Neural cell (in vitro differentiated cells): ENCODE measurements at regions not wholly inside any gene's neighbourhood (a gene's known extent, or its start where the extent isn't known, plus 50 kb on each side); places are given as distances from the start of the nearest gene placed in this dataset.

Source experiments
- H2AFZ ChIP-seq: fragments of 200-600, 300-800 bp; sonication (generic), shearing (Covaris generic); 2 replicates; pipeline ENCODE4 v1.6.0; 2014; ENCODE audit warnings: low read depth, mild to moderate bottlenecking, antibody characterized with exemption, low read length, moderate library complexity
- H3F3A ChIP-seq: fragments of 200-600 bp; shearing (Covaris generic); 2 replicates; pipeline ENCODE4 v1.6.1; 2016; ENCODE audit warnings: mild to moderate bottlenecking, moderate library complexity, mixed read lengths, antibody characterized with exemption, low read length; ENCODE audit not compliant: insufficient read depth, poor library complexity, severe bottlenecking
- H3K27ac ChIP-seq: fragments of 200-600, 300-800 bp; sonication (generic), shearing (Covaris generic); 2 replicates; pipeline ENCODE4 v1.5.1; 2014; ENCODE audit warnings: mild to moderate bottlenecking, low read length, moderate library complexity
- H3K27me3 ChIP-seq: fragments of 300-800, 200-600 bp; sonication (generic), shearing (Covaris generic); 2 replicates; pipeline ENCODE4 v1.6.0; 2014; ENCODE audit warnings: mild to moderate bottlenecking, low read depth, low read length, moderate library complexity; ENCODE audit not compliant: insufficient read depth
- H3K36me3 ChIP-seq: fragments of 300-800, 200-600 bp; sonication (generic), shearing (Covaris generic); 2 replicates; pipeline ENCODE4 v1.5.1; 2014; ENCODE audit warnings: mild to moderate bottlenecking, antibody characterized with exemption, low read length, moderate library complexity; ENCODE audit not compliant: insufficient read depth
- H3K4me2 ChIP-seq: fragments of 300-800, 200-600 bp; sonication (generic), shearing (Covaris generic); 2 replicates; pipeline ENCODE4 v1.6.0; 2014; ENCODE audit warnings: mild to moderate bottlenecking, low read length
- H3K4me3 ChIP-seq: fragments of 300-800, 200-600 bp; sonication (generic), shearing (Covaris generic); 2 replicates; pipeline ENCODE4 v1.5.1; 2014; ENCODE audit warnings: mild to moderate bottlenecking, low read length, moderate library complexity
- H3K79me2 ChIP-seq: fragments of 200-600 bp; shearing (Covaris generic); replicated peaks from 2 replicates; pipeline ENCODE4 v1.6.0; 2014; ENCODE audit warnings: mild to moderate bottlenecking, low read length, moderate library complexity; ENCODE audit not compliant: insufficient read depth
- H3K9ac ChIP-seq: fragments of 300-800, 200-600 bp; sonication (generic), shearing (Covaris generic); 2 replicates; pipeline ENCODE4 v1.6.1; 2016; ENCODE audit warnings: mild to moderate bottlenecking, low read length, mixed read lengths
- H3K9me2 ChIP-seq: fragments of 200-600 bp; shearing (Covaris generic); 2 replicates; pipeline ENCODE4 v1.6.1; 2016; ENCODE audit warnings: mild to moderate bottlenecking, low read length, mixed read lengths; ENCODE audit not compliant: insufficient read depth
- H3K9me3 ChIP-seq: fragments of 200-600, 300-800 bp; sonication (generic), shearing (Covaris generic); 2 replicates; pipeline ENCODE4 v1.6.1; 2016; ENCODE audit warnings: mild to moderate bottlenecking, mixed run types, low read length, moderate library complexity, mixed read lengths
- H4K20me1 ChIP-seq: fragments of 200-600 bp; shearing (Covaris generic); 2 replicates; pipeline ENCODE4 v1.6.1; 2016; ENCODE audit warnings: mild to moderate bottlenecking, mixed run types; ENCODE audit not compliant: insufficient read depth
- CTCF ChIP-seq: fragments of 450-650 bp; IDR thresholded peaks from 2 replicates; pipeline ENCODE4 v1.5.1; 2014; ENCODE audit warnings: antibody characterized with exemption, mild to moderate bottlenecking, moderate library complexity; ENCODE audit not compliant: poor library complexity, severe bottlenecking
- EP300 ChIP-seq: fragments of 450-650 bp; conservative IDR thresholded peaks from 2 replicates; pipeline ENCODE4 v1.6.1; 2014; ENCODE audit warnings: antibody characterized with exemption, mild to moderate bottlenecking, moderate library complexity; ENCODE audit not compliant: poor library complexity, severe bottlenecking
- EZH2 ChIP-seq: fragments of 200-600, 300-800 bp; shearing (Covaris generic), sonication (generic); IDR thresholded peaks from 2 replicates; pipeline ENCODE4 v1.6.1; 2014; ENCODE audit warnings: antibody characterized with exemption, low read length, borderline replicate concordance, mild to moderate bottlenecking; ENCODE audit not compliant: insufficient read depth, poor library complexity, severe bottlenecking
- MXI1 ChIP-seq: fragments of 450-650 bp; conservative IDR thresholded peaks from 2 replicates; pipeline ENCODE4 v1.6.1; 2014; ENCODE audit warnings: antibody characterized with exemption, mild to moderate bottlenecking; ENCODE audit not compliant: poor library complexity, severe bottlenecking
- POLR2AphosphoS5 ChIP-seq: IDR thresholded peaks from 2 replicates; pipeline ENCODE4 v1.6.1; 2012
- RAD21 ChIP-seq: fragments of 450-650 bp; conservative IDR thresholded peaks from 2 replicates; pipeline ENCODE4 v1.6.1; 2014; ENCODE audit warnings: antibody characterized with exemption, mild to moderate bottlenecking, moderate library complexity
- SMC3 ChIP-seq: fragments of 450-650 bp; conservative IDR thresholded peaks from 2 replicates; pipeline ENCODE4 v1.6.1; 2014; ENCODE audit warnings: antibody characterized with exemption, mild to moderate bottlenecking, moderate library complexity; ENCODE audit not compliant: poor library complexity
- TAF1 ChIP-seq: IDR thresholded peaks from 2 replicates; pipeline ENCODE4 v1.6.1; 2012; ENCODE audit warnings: low read depth
- TF ChIP-seq, protein P1 (sequence below): IDR thresholded peaks from 2 replicates; pipeline ENCODE4 v1.6.1; 2012; ENCODE audit warnings: borderline replicate concordance

DNA sequence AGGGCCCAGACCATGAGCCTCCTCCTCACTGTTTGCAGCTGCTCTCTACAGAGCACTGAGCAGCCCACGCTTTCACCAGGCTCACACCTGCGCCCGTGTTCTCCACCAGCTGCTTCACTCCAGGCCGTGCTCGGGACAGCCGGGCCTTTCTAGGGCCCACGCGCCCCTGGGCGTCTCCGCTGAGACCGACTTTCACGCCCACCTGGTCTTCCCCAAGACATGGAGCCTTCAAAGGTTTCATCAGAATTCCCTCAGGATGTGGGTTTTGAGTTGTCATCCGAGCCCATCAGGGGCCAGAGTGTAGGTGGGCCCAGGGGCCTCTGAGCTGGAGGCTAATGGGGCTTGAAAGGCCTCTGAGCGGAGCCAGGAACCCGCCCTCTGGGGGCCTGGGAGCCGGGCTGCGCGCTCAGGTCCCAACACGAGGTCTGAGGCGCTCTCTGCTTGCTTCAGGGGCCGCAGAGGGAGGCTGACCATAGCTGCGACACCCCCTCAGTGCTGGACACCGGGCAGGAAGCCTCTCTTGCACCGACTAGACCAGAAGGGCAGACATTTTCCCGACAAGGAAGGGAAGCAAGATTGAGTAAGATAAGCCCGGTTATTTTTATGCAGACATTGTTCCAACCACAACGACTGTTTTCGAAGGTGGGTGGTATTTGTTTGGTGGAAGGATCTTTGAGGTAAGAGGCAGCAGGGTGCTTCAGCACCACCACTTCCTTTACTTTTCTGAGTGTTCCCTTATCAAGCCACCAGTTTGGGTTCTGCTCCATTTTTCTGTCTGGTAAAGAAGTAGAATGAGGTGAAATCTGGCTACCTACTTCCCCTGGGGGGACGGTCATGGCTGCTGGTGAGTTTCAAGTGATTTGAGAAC lies 125.0 kb upstream of the FUT8 start:
- H2AFZ ChIP-seq = no peak overlapping the region
- no peaks in the 10 kb centered on the region for H3K36me3 ChIP-seq
- H3K79me2 ChIP-seq = no peaks in the 10 kb centered on the region
- TF ChIP-seq SMC3 (no peak), EP300 (no peak), MXI1 (no peak), EZH2 (no peak), CTCF (no peak), RAD21 (no peak), TAF1 (no peak), POLR2AphosphoS5 (no peak)
- TF ChIP-seq, protein P1, sequence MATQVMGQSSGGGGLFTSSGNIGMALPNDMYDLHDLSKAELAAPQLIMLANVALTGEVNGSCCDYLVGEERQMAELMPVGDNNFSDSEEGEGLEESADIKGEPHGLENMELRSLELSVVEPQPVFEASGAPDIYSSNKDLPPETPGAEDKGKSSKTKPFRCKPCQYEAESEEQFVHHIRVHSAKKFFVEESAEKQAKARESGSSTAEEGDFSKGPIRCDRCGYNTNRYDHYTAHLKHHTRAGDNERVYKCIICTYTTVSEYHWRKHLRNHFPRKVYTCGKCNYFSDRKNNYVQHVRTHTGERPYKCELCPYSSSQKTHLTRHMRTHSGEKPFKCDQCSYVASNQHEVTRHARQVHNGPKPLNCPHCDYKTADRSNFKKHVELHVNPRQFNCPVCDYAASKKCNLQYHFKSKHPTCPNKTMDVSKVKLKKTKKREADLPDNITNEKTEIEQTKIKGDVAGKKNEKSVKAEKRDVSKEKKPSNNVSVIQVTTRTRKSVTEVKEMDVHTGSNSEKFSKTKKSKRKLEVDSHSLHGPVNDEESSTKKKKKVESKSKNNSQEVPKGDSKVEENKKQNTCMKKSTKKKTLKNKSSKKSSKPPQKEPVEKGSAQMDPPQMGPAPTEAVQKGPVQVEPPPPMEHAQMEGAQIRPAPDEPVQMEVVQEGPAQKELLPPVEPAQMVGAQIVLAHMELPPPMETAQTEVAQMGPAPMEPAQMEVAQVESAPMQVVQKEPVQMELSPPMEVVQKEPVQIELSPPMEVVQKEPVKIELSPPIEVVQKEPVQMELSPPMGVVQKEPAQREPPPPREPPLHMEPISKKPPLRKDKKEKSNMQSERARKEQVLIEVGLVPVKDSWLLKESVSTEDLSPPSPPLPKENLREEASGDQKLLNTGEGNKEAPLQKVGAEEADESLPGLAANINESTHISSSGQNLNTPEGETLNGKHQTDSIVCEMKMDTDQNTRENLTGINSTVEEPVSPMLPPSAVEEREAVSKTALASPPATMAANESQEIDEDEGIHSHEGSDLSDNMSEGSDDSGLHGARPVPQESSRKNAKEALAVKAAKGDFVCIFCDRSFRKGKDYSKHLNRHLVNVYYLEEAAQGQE = no peak
- H3K27me3 ChIP-seq = no peaks in the 10 kb centered on the region
- H3K27ac ChIP-seq = no peak overlapping the region
- H3K9me3 ChIP-seq = no peaks in the 10 kb centered on the region
- H3K9me2 ChIP-seq = no peaks in the 10 kb centered on the region
- no peak overlapping the region for H3K4me3 ChIP-seq
- no peaks in the 10 kb centered on the region for H4K20me1 ChIP-seq
- H3F3A ChIP-seq = no peaks in the 10 kb centered on the region
- no peak overlapping the region for H3K9ac ChIP-seq
- no peak overlapping the region for H3K4me2 ChIP-seq

GRCh38 chr14:65290830-65291229 lies 121.7 kb upstream of the FUT8 start:
- Histone ChIP-seq H4K20me1 (no peaks in the 10 kb centered on the region), H3K9me2 (no peaks in the 10 kb centered on the region), H3K36me3 (no peaks in the 10 kb centered on the region), H2AFZ (no peak overlapping the region), H3K4me3 (no peak overlapping the region), H3K4me2 (no peak overlapping the region), H3K9ac (no peak overlapping the region), H3K27ac (no peak overlapping the region), H3K9me3 (no peaks in the 10 kb centered on the region), H3K27me3 (no peaks in the 10 kb centered on the region), H3F3A (no peaks in the 10 kb centered on the region), H3K79me2 (no peaks in the 10 kb centered on the region)
- TF ChIP-seq POLR2AphosphoS5 = no peak
- no peak for TF ChIP-seq EP300
- no peak for TF ChIP-seq CTCF
- TF ChIP-seq MXI1 = no peak
- no peak for TF ChIP-seq EZH2
- TF ChIP-seq TAF1 = no peak
- no peak for TF ChIP-seq SMC3
- no peak for TF ChIP-seq RAD21
